ENCODE measurements at regions not wholly inside any gene's neighbourhood (a gene's known extent, or its start where the extent isn't known, plus 50 kb on each side); places are given as distances from the start of the nearest gene placed in this dataset.
A peak's percentile ranks its signal among the peaks of the same experiment; 100 is the strongest.

- TF ChIP-seq SP1 (IDR thresholded peaks at IDR 0.05; ENCODE audit: low read depth, low read length) (no peak), GTF2F1 (IDR thresholded peaks at IDR 0.05; ENCODE audit: borderline replicate concordance, low read depth, low read length) (no peak), CTCF (IDR thresholded peaks at IDR 0.05; ENCODE audit: control extremely low read depth in 1 of 3, insufficient read depth in 1 of 3, low read depth in 1 of 3, low read length in 3 of 3) (no peak), CHD2 (IDR thresholded peaks at IDR 0.05; ENCODE audit: low read length) (no peak), POLR2A (IDR thresholded peaks at IDR 0.05; ENCODE audit: control extremely low read depth in 1 of 2, low read depth in 2 of 2, low read length in 2 of 2) (no peak), EZH2 (IDR thresholded peaks at IDR 0.05; ENCODE audit: low read depth, low read length, severe bottlenecking) (no peak), BRCA1 (IDR thresholded peaks at IDR 0.05; ENCODE audit: low read depth, low read length) (no peak), CBX8 (IDR thresholded peaks at IDR 0.05; ENCODE audit: borderline replicate concordance, low read depth, low read length) (no peak), JUND (IDR thresholded peaks at IDR 0.05; ENCODE audit: low read length) (peak; percentile 63; the same call in 1 of the 2 replicates), CHD7 (IDR thresholded peaks at IDR 0.05; ENCODE audit: insufficient replicate concordance, low read length) (no peak)
Measured at GRCh38 chr9:89916001-89916597, 311.3 kb downstream of the GADD45G start.

All from H1 (cell line).